Right cardiac atrium (tissue), 5 donors: ENCODE measurements at regions not wholly inside any gene's neighbourhood (a gene's known extent, or its start where the extent isn't known, plus 50 kb on each side); places are given as distances from the start of the nearest gene placed in this dataset.
"Not testable (repeated sequence)": the region's sequence is repeated elsewhere in the genome, so short reads cannot be mapped to it uniquely, and the experiment has no call there.

Experiments
- ATAC-seq, 2 donors: fragments of 200-7000 bp; cut with Tn5 transposase; one replicate each; pipeline versions ENCODE4 v1.8.0 to v1.9.1; 2020; ENCODE audit warnings: moderate library complexity in 2 of 2, mild to moderate bottlenecking in 1 of 2
- DNase-seq, 3 donors: peaks; one replicate each; pipeline ENCODE4 v3.0.0-alpha.2; 2020
- H3K27ac ChIP-seq: one replicate; pipeline ENCODE4 v1.5.1; 2013; ENCODE audit warnings: mild to moderate bottlenecking, low read length, control low read depth, moderate library complexity
- H3K27me3 ChIP-seq: one replicate; pipeline ENCODE4 v1.6.1; 2013; ENCODE audit not compliant: control insufficient read depth, insufficient read depth
- H3K4me1 ChIP-seq: one replicate; pipeline ENCODE4 v1.6.1; 2013; ENCODE audit warnings: low read length; ENCODE audit not compliant: control insufficient read depth, insufficient read depth
- H3K4me3 ChIP-seq: one replicate; pipeline ENCODE4 v1.5.1; 2013; ENCODE audit warnings: low read length, control low read depth
- H3K9me3 ChIP-seq: one replicate; pipeline ENCODE4 v1.6.1; 2013; ENCODE audit warnings: low read length; ENCODE audit not compliant: control insufficient read depth
- WGBS: extraction: QIAGEN DNeasy Blood & Tissue Kit; methylation state at CpG from one replicate; pipeline ENCODE4 v1.1.7; 2013; 5-methylcytosine and 5-hydroxymethylcytosine counted together
- intact Hi-C, 4 donors: fragments of 100-400 bp; cut with DNase I; formaldehyde crosslinking; loops; one replicate each; pipeline versions ENCODE4 v1.11.0 to v1.14.0; 2022 to 2023
- donor health status: healthy with polysubstance abuse.
- donor health status: DM: no; HTN: yes; CAD: no.
- donor health status: DM: no; HTN: no; CAD: no.
- donor health status: DM: no; HTN: yes; CAD: no; lungs with severe emphysema.
- donor health status: DM: yes; HTN: yes; CAD: no.

DNA sequence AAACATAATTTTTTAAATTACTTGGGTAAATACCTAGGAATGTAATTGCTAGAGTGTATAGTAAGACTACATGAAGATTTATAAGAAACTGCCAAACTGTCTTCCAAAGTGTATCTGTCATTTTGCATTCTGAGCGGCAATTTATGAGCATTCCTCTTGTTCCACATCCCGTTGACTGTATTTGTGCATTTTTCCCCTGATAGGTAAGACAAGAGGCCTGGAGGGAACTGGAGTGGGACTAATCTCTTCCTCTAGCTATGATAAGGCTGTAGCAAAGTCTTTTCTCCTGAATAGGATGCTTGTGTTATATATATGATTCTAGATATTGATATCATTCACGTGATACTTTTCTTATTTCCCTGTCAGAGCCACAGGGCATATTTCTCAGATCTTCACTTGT, 1557.5 kb downstream of the GRIK2 start:
- no peaks in the 10 kb centered on the region for H3K4me1 ChIP-seq
- no peak for DNase-seq
- no peaks in the 10 kb centered on the region for H3K27me3 ChIP-seq
- ATAC-seq = no peak
- intact Hi-C loops = no loop called here
- no peak overlapping the region for H3K27ac ChIP-seq
- 32% methylated on average over 3 of the region's 3 CpGs for WGBS
- no peak overlapping the region for H3K4me3 ChIP-seq
- H3K9me3 ChIP-seq = no peaks in the 10 kb centered on the region

DNA sequence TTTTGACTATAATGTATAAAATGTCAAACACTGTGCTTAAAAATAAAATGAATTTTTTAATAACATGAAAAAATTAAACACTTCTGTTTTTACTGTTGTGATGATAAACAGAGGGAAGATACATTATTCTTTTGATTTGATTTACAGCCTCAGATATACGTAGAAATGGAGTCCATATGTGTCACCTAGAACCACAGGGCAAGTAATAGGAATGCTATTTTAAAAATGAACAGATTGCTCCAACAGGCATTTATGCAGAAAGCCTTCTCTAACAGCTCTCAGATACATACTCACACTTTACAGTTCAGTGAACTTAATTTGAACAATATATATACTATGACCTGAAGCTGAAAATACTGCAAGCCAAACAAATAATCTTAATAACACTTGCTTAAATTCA, 1551.0 kb downstream of the GRIK2 start:
- Histone ChIP-seq H3K27ac (no peak overlapping the region), H3K4me1 (no peaks in the 10 kb centered on the region), H3K27me3 (no peaks in the 10 kb centered on the region), H3K4me3 (no peak overlapping the region), H3K9me3 (no peaks in the 10 kb centered on the region)
- ATAC-seq = no peak
- intact Hi-C loops = no loop called here
- no peak for DNase-seq
- WGBS = 56% methylated on average over 1 of the region's 1 CpG

DNA sequence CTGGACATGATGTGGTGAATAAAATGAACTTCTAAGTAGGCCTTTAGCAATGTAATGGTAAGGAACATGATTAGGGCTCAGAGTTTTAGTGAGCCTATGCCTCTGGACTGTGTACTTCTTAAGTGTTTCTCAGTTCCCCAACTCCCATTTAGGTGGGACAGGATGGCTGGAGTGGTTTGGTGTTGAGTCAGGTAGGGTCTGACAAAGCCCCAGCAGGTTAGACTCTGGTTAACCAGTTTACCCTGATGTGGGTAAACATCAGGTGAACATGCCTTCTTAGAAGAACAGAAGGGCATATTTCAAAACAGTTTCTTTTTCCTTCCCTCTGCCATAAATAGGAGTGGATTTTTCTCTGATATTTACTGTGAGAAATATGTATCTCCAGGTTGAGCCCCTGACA, 1548.7 kb downstream of the GRIK2 start:
- no peak overlapping the region for H3K27ac ChIP-seq
- H3K9me3 ChIP-seq = no peaks in the 10 kb centered on the region
- no peak for ATAC-seq
- no peak overlapping the region for H3K4me3 ChIP-seq
- H3K27me3 ChIP-seq = no peaks in the 10 kb centered on the region
- no peak for DNase-seq
- H3K4me1 ChIP-seq = no peaks in the 10 kb centered on the region
- intact Hi-C loops = no loop called here

DNA sequence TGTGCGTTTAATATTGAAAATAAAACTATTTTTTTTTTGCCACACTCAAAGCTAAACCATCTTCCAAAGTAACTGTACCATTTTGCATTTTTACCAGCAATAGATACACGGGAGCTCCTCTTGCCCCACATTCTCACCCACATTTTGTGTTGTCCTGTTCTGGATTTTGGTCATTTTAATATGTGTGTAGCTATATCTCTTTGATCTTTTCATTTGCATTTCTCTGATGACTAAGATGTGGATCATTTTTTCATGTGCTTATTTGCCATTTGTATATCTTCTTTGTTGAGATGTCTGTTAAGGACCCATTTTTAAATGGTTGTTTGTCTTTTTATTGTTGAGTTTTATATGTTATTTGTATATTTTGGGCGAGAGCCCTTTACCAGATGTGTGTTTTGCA, 1543.5 kb downstream of the GRIK2 start:
- no peak overlapping the region for H3K27ac ChIP-seq
- DNase-seq = no peak
- no peak for ATAC-seq
- 60% methylated on average over 3 of the region's 3 CpGs for WGBS
- H3K4me1 ChIP-seq = no peaks in the 10 kb centered on the region
- no peaks in the 10 kb centered on the region for H3K27me3 ChIP-seq
- intact Hi-C loops = no loop called here
- H3K4me3 ChIP-seq = no peak overlapping the region
- no peaks in the 10 kb centered on the region for H3K9me3 ChIP-seq

DNA sequence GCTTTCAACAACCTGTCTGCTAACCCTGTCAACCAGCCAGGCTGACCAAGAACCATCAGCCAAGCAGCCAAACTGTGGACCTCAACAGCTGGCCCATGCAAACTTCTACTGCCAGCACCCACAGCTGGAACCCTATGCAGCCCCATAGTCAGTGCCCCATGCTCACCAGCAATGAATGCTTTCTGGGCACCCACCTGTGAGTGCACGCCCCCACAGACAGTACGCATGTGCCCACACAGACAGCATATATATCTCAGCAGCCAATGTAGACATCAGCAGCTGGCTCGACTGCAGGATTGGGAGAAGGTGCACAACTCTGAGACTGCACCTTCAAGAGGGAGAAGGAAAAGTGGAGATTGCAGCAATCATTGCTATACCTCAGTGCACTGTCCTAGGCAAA, 1534.6 kb downstream of the GRIK2 start:
- H3K27me3 ChIP-seq = no peaks in the 10 kb centered on the region
- ATAC-seq = no peak
- H3K27ac ChIP-seq = no peak overlapping the region
- H3K4me3 ChIP-seq = no peak overlapping the region
- 85% methylated on average over 3 of the region's 3 CpGs for WGBS
- intact Hi-C loops = no loop called here
- H3K9me3 ChIP-seq = no peaks in the 10 kb centered on the region
- H3K4me1 ChIP-seq = no peaks in the 10 kb centered on the region
- no peak for DNase-seq

DNA sequence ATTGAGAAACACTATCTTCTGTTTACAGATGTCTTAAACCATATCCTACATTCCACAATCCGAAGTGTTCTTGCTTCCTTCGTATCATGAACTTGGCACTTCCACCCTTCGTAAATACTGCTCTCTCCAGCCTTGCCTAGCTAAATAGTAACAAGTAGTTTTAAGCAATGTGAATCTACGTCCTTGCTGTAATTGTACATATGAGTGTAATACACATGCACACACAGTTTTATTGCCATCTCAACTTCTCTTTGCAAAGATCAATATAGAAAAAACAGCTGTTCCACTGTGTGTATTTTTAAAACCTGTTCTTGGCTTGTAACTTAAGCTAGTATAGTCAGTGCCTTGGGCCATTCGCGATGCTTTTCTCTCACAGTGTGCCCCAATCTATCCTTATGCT, 1524.7 kb downstream of the GRIK2 start:
- intact Hi-C loops = no loop called here
- WGBS = 66% methylated on average over 6 of the region's 6 CpGs
- ATAC-seq = no peak

DNA sequence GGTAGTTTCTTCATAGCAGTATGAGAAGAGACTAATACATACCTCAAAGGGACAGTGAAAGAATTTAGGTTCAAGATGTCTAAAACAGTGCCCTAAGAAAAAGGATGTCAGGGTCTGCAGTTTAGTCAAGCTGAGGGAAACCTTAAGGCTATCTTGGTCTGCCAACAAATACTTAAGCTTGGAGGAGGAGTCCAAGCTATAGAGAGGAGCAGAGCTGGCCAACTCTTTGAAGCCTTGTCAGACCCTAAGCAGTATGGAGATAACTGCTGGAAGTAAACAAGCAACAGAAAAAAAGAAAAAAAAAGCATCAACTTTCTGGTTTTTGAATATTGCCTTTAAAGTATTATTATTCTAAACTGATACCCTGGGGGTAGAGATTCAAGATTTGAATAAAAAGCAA, 1518.1 kb downstream of the GRIK2 start:
- DNase-seq = no peak
- Histone ChIP-seq H3K9me3 (no peaks in the 10 kb centered on the region), H3K27me3 (no peaks in the 10 kb centered on the region), H3K4me3 (no peak overlapping the region), H3K4me1 (no peaks in the 10 kb centered on the region), H3K27ac (no peak overlapping the region)
- no peak for ATAC-seq
- intact Hi-C loops = no loop called here

More for the DNA sequence above, 1524.7 kb downstream of the GRIK2 start:
- H3K9me3 ChIP-seq = no peaks in the 10 kb centered on the region
- no peaks in the 10 kb centered on the region for H3K27me3 ChIP-seq
- no peaks in the 10 kb centered on the region for H3K4me1 ChIP-seq
- H3K4me3 ChIP-seq = no peak overlapping the region
- no peak overlapping the region for H3K27ac ChIP-seq
- no peak for DNase-seq

DNA sequence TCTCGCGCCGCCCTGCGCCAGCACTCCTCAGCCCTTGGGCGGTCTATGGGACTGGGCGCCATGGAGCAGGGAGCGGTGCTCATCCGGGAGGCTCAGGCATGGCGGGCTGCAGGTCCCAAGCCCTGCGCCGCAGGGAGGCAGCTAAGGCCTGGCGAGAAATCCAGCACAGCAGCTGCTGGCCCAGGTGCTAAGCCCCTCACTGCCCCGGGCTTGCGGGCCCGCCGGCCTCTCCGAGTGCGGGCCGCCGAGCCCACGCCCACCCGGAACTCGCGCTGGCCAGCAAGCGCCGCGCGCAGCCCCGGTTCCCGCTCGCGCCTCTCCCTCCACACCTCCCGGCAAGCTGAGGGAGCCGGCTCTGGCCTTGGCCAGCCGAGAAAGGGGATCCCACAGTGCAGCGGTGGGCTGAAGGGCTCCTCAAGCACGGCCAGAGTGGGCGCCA, 1517.2 kb downstream of the GRIK2 start:
- H3K4me1 ChIP-seq, H3K27me3 ChIP-seq, H3K4me3 ChIP-seq, ATAC-seq, intact Hi-C loops, H3K27ac ChIP-seq, H3K9me3 ChIP-seq: not testable (repeated sequence)
- DNase-seq = peak in 1 of 3 donors; percentile 7
- 96% methylated on average over 38 of the region's 38 CpGs for WGBS

DNA sequence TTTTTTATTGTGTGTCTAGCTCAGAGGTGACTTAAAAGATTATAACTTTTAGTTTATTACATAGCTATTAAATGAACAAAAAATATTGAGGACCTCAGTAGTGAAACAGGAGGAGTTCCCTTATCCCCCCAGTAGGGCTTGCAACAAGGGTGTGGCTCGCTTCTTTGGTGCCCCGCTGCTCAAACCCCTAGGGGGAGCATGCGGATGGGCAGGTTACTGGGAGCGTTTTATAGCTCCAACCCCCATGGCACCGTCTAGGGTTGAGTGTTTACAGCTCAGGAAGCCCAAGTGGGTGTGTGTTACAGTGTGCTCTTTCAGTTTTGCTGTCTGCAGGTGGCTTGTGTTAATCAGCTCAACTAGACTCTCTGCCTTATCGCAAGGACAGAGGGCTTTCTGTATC, 1513.7 kb downstream of the GRIK2 start:
- ATAC-seq = no peak
- WGBS = 66% methylated on average over 6 of the region's 6 CpGs
- no peak for DNase-seq
- no peak overlapping the region for H3K4me3 ChIP-seq
- intact Hi-C loops = no loop called here
- H3K27ac ChIP-seq = no peak overlapping the region
- no peaks in the 10 kb centered on the region for H3K4me1 ChIP-seq
- no peaks in the 10 kb centered on the region for H3K9me3 ChIP-seq
- H3K27me3 ChIP-seq = no peaks in the 10 kb centered on the region

DNA sequence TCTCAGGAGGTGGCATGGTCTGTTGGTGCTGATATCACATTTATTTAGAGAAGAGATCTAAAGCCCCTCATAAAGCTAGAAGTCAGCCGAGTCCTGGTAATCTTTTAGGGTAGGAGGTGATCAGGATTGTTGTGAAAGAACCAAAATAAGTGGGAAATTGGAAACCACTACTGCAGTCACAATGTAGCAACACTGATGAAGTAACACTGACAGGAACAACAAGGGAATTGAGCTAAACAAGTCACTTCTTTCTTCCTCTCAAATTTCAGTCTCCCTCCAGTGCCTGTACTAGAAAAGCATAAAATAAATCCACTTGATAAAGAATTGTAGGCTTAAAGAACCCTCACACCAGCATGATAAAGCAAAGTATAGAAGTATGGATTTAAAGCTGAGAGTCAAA, 1509.0 kb downstream of the GRIK2 start:
- WGBS = 41% methylated on average over 1 of the region's 1 CpG
- no peak overlapping the region for H3K4me3 ChIP-seq
- intact Hi-C loops = no loop called here

DNA sequence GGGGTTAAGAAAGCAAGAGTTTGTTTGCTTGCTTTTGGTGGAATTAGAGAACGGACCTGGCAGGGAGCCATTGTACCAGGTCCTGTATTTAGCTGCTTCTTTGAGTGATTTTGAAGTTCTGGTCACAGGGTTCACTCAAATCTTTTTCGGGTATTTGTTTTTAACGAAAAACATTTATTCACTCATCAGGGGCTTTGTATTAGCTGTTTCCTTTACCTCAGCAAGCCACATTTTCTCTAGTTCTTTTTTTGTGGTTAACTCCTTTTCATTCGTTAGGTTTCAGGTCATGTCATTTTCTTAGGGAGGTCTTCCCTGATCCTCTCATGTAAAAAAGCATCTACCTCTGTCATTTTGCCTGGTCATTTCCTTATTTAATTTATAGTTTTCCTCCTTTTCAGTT, 1502.2 kb downstream of the GRIK2 start:
- intact Hi-C loops = no loop called here
- no peak overlapping the region for H3K27ac ChIP-seq
- DNase-seq (no peak), ATAC-seq (no peak)
- no peaks in the 10 kb centered on the region for H3K9me3 ChIP-seq
- H3K4me1 ChIP-seq = no peaks in the 10 kb centered on the region
- 62% methylated on average over 4 of the region's 4 CpGs for WGBS
- no peak overlapping the region for H3K4me3 ChIP-seq
- H3K27me3 ChIP-seq = no peaks in the 10 kb centered on the region

More for the DNA sequence above, 1509.0 kb downstream of the GRIK2 start:
- H3K27ac ChIP-seq = no peak overlapping the region
- H3K9me3 ChIP-seq = no peaks in the 10 kb centered on the region
- no peaks in the 10 kb centered on the region for H3K4me1 ChIP-seq
- DNase-seq = no peak
- no peaks in the 10 kb centered on the region for H3K27me3 ChIP-seq
- ATAC-seq = no peak

DNA sequence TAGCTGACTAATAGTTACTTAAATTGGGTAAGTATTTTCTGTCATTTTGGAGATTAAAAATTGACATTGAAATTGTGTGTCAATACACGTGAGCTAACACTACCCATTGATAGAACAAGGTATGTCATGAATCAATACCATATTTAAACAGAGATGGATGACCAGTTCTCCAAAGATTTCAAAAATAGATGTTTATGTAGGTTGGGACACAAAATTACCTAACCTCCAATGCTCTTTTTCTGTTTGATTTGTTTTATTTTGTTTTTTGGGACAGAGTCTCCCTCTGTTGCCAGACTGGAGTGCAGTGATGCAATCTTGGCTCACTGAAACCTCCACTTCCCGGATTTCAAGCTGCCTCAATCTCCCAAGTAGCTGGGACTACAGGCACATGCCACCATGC, 1491.7 kb downstream of the GRIK2 start:
- Histone ChIP-seq H3K9me3 (no peaks in the 10 kb centered on the region), H3K27me3 (no peaks in the 10 kb centered on the region), H3K27ac (no peak overlapping the region), H3K4me1 (no peaks in the 10 kb centered on the region), H3K4me3 (no peak overlapping the region)
- DNase-seq = no peak
- intact Hi-C loops = no loop called here
- no peak for ATAC-seq
- 66% methylated on average over 2 of the region's 2 CpGs for WGBS
